ENCODE measurements at regions not wholly inside any gene's neighbourhood (a gene's known extent, or its start where the extent isn't known, plus 50 kb on each side); places are given as distances from the start of the nearest gene placed in this dataset.
"Not testable (repeated sequence)": the region's sequence is repeated elsewhere in the genome, so short reads cannot be mapped to it uniquely, and the experiment has no call there.

DNA sequence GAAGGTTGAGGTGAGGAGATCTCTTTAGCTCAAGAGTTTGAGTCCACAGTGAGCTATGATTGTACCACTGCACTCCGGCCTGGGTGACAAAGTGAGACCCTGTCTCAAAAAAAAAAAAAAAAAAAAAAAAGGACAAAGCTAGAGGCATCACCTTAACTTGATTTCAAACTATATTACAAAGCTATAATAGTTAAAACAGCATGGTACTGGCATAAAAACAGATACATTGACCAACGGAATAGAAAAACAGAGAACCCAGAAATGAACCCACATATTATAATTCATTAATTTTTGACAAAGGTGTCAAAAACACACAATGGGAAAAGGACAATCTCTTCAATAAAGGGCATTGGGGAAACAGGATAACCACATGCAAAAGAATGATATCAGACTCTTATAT, 50.8 kb upstream of the MBOAT1 start:
- no peak for DNase-seq

GRCh38 chr6:20265842-20266241, 53.6 kb upstream of the MBOAT1 start:
- no peak for DNase-seq

- DNase-seq = no peak
Observed at GRCh38 chr6:20266851-20267608, 54.8 kb upstream of the MBOAT1 start.

DNA sequence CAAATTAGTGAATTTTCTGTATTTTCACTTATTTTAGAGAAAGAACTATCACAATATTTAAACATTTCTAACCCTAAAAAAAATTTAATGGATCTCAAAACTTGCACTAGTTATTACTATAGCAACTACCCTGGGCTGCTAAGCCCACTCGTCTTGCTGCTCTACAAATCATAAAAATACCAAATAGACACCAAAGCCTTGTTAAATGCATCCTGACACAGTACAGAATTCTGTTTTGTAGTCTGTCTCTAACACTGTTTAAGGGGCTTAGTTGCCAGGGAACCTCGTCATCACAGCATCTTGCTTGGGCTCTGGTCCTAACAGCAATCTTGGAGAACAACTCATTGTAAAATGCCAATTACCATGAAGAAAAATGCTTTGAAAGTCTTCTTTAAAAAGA, 56.9 kb upstream of the MBOAT1 start:
- DNase-seq = no peak

- DNase-seq = no peak
Observed at GRCh38 chr6:20271818-20272217, 59.5 kb upstream of the MBOAT1 start.

DNA sequence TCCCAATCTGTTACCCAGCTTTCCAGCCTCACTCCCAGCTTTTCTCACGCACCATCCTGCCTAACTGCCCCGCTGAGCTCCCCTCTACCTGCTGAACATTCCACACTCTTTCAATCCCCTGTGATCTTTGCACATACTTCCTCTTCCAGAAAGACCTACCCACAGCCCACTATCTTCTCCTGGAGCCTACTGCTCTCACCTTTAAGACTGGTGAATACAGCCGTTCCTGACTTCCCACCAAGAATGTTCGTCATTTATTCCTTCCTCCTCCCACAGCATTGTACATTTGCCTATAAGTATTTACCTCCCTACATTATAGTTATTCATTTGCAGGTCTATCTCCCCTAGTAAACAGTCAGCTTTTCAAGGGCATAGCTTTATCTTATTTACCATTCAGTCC, 61.9 kb upstream of the MBOAT1 start:
- DNase-seq = no peak

DNA sequence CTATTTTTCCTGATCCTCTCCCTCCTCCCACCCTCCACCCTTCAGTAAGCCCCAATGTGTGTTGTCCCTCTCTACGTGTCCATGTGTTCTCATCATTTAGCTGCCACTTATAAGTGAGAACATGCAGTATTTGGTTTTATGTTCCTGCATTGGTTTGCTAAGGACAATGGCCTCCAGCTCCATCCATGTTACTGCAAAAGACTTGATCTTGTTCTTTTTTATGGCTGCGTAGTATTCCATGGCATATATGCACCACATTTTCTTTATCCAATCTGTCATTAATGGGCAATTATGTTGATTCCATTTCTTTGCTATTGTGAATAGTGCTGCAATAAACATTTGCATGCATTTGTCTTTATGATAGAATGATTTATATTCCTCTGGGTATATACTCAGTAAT, 63.6 kb upstream of the MBOAT1 start:
- DNase-seq = not testable (repeated sequence)

DNA sequence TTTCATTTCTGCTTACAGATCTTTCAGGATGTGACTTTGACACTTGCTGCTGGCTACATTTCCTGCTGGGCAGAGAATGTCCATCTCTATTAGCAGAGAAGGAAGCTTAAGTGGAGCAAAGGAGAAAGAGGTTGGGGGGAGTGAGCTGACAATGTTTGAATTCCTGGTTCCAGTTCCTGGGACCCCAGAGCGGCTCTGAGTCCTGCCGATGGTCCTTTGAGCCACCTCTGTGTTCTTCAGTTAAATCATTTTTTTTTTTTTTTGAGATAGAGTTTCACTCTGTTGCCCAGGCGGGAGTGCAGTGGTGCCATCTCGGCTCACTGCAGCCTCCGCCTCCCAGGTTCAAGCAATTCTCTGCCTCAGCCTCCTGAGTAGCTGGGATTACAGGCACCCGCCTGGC, 65.5 kb upstream of the MBOAT1 start:
- DNase-seq = peak; percentile 6

DNA sequence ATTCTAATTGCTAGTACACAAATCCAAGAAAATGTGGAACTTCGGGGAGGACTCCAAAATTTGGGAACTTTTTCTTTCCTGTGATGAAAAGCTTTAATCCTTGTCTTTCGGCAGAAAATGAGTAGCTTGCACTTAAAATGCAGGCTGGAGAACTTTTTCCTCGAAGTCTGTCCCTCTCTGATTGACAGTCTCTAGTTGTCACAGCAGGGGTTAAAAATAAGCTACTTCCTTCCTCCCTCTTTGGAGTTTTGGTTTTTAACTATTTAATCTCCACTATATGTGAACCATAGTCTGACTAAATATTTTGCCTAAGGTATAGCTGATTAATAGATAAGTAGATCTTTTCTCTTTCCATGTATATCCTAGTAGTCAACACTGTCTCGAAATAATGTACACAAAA, 66.8 kb upstream of the MBOAT1 start:
- DNase-seq = no peak

GRCh38 chr6:20279608-20280287, 67.5 kb upstream of the MBOAT1 start:
- DNase-seq = no peak

- DNase-seq = no peak
Observed at GRCh38 chr6:20280288-20280621, 68.0 kb upstream of the MBOAT1 start.

- no peak for DNase-seq
Observed at GRCh38 chr6:20284672-20285071, 72.4 kb upstream of the MBOAT1 start.

GRCh38 chr6:20286968-20287565, 74.8 kb upstream of the MBOAT1 start:
- DNase-seq = no peak

- peak; percentile 55 for DNase-seq
Observed at GRCh38 chr6:20291764-20292580, 79.7 kb upstream of the MBOAT1 start.

- DNase-seq = no peak
Observed at GRCh38 chr6:20292905-20293304, 80.6 kb upstream of the MBOAT1 start.

- DNase-seq = no peak
Observed at GRCh38 chr6:20301256-20301655, 89.0 kb upstream of the MBOAT1 start.

- DNase-seq = no peak
Observed at GRCh38 chr6:20302168-20302567, 89.9 kb upstream of the MBOAT1 start.

DNA sequence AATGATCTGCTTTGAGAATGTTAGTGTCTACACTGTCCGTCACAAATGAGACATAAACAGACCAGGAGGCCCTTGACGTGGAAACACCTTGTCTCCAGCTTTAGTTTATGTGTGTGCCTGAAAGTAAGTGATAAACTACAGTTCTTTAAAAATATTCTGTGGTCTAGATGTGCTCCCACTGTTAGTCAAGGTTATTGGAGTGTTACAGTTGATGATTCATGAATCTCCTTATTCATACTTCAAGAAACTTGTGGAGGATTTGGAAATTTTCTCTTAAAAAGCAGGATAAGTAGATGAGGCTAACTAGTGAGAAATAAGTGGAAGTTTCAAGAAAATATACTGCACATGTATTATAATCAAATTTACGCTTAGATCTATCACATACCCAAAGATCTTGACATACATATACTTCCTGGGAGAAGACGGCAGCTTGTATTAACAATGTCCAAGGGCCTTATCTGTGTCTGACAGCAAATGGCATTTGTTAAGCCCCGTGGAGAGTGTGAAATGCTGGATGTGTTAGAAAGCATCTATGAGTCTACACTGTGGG, 90.5 kb upstream of the MBOAT1 start:
- no peak for DNase-seq

DNA sequence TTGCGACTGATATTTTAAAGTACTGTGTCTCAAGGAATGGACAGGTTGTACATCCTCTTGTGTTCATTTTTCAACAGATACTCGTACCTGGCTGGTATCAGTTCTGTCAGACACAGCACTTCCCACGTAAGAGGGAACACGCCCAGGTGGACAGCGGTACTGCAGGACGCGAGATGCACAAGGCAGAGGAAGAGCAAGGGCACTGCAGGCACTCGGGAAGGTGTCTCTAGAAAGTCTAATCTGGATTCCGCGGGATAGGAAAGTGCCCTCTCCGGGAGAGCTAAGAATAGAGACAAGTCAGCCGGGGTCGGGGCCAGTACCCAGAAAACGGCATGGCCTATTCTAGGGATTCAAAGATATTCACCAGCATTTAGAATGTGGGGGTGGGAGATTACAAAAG, 94.2 kb upstream of the MBOAT1 start:
- DNase-seq = no peak

- no peak for DNase-seq
Observed at GRCh38 chr6:20309186-20309585, 92.5 kb upstream of the E2F3 start.

- no peak for DNase-seq
Observed at GRCh38 chr6:20310185-20310584, 91.5 kb upstream of the E2F3 start.

GRCh38 chr6:20312606-20313005, 89.1 kb upstream of the E2F3 start:
- no peak for DNase-seq

DNA sequence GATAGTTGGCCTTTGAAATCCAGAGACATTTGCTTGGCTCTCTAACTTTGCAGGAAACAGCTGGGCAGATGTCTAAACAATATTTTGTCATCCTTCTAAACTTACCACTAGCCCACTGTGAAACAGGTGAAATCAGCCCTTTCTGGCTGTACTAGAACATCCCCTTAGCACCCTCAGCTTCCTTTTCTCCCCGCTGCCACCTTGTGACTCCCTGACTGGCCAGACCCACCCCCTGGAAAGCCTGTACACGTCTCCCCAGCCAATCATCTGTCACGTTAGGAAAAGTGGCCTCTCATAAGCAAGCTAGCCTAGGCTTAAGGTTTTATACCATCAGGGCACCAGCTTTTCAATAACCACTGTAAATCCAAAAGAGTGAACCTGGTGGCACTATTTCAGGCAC, 88.6 kb upstream of the E2F3 start:
- no peak for DNase-seq
